ENCODE measurements at regions not wholly inside any gene's neighbourhood (a gene's known extent, or its start where the extent isn't known, plus 50 kb on each side); places are given as distances from the start of the nearest gene placed in this dataset.

DNA sequence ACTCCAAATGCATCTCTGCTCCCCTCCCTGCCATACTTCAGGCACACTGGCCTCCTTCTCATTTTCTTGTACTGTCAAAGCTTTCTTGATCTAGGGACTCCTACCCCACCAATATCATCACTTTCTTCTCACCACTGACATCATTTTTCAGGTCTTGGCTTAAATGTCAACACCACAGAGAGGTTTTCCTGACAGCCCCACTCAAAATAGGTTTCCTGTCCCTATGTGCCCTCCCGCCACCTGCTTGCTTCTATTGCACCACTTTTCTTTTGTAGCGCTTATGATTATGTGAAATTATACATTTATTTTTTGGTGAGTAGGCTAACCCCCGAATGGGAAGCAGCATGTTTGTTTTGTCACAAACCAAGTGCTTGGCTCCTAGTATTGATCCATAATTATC lies 164.6 kb downstream of the NDFIP2 start:
- POLR2A ChIA-PET (ENCODE audit: unreplicated experiment) = no interaction called here
- H4K20me1 ChIP-seq (ENCODE audit: insufficient read depth) = no peaks in the 10 kb centered on the region

DNA sequence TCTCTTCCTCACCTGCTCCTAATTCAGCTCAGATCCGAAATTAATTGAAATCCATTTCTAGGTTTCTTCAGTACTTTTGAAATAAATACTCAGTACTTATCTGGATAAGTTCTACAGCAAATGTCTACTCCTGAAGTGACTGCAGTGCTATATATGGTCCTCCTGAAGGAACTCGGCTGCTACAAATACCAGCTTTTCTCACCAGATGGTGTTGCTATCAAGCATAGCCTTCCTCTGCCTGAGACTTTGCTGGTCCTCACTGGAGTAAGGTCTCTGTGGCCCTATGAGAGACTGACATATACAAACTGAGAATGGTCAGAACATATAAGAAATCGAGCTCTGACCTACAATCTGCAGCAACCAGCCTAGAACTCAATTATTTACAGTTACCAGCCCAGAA lies 161.6 kb downstream of the NDFIP2 start:
- Histone ChIP-seq H2AFZ (no peak overlapping the region), H3K4me2 (no peak overlapping the region), H3K9me2 (ENCODE audit: insufficient read depth) (0 out of 2 replicates have a peak, but pooled peaks cover 8% of the 10 kb centered on the region), H3K79me2 (ENCODE audit: low read depth) (no peaks in the 10 kb centered on the region), H3K27ac (no peak overlapping the region), H3K27me3 (ENCODE audit: insufficient read depth, low read depth) (no peaks in the 10 kb centered on the region), H3K4me3 (no peak overlapping the region), H3K36me3 (ENCODE audit: low read depth) (no peaks in the 10 kb centered on the region), H3K4me1 (replicated peaks; ENCODE audit: insufficient read depth) (no peaks in the 10 kb centered on the region), H3F3A (ENCODE audit: insufficient read depth, low read depth) (no peaks in the 10 kb centered on the region), H4K20me1 (ENCODE audit: insufficient read depth) (no peaks in the 10 kb centered on the region), H3K9me3 (ENCODE audit: insufficient read depth, low read depth) (no peaks in the 10 kb centered on the region)
- CTCF ChIA-PET = no interaction called here
- TF ChIP-seq EZH2 (IDR thresholded peaks at IDR 0.05; ENCODE audit: low read depth) = no peak
- TF ChIP-seq, protein P1, sequence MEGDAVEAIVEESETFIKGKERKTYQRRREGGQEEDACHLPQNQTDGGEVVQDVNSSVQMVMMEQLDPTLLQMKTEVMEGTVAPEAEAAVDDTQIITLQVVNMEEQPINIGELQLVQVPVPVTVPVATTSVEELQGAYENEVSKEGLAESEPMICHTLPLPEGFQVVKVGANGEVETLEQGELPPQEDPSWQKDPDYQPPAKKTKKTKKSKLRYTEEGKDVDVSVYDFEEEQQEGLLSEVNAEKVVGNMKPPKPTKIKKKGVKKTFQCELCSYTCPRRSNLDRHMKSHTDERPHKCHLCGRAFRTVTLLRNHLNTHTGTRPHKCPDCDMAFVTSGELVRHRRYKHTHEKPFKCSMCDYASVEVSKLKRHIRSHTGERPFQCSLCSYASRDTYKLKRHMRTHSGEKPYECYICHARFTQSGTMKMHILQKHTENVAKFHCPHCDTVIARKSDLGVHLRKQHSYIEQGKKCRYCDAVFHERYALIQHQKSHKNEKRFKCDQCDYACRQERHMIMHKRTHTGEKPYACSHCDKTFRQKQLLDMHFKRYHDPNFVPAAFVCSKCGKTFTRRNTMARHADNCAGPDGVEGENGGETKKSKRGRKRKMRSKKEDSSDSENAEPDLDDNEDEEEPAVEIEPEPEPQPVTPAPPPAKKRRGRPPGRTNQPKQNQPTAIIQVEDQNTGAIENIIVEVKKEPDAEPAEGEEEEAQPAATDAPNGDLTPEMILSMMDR (conservative IDR thresholded peaks at IDR 0.05) = no peak
- BruUV-seq (replicated peaks) = no TSS peak
- intact Hi-C loops (cut with micrococcal nuclease; ENCODE audit: unreplicated experiment) = no loop called here
- POLR2A ChIA-PET (ENCODE audit: unreplicated experiment) = no interaction called here
- no peak for DNase-seq

More for the DNA sequence above, 164.6 kb downstream of the NDFIP2 start:
- intact Hi-C loops (cut with micrococcal nuclease; ENCODE audit: unreplicated experiment) = no loop called here
- Histone ChIP-seq H3K9me2 (ENCODE audit: insufficient read depth) (no peaks in the 10 kb centered on the region), H3K36me3 (ENCODE audit: low read depth) (no peaks in the 10 kb centered on the region), H3F3A (ENCODE audit: insufficient read depth, low read depth) (no peaks in the 10 kb centered on the region), H3K4me3 (no peak overlapping the region), H2AFZ (no peak overlapping the region), H3K79me2 (ENCODE audit: low read depth) (no peaks in the 10 kb centered on the region), H3K27ac (no peak overlapping the region), H3K9me3 (ENCODE audit: insufficient read depth, low read depth) (no peaks in the 10 kb centered on the region), H3K4me1 (replicated peaks; ENCODE audit: insufficient read depth) (no peaks in the 10 kb centered on the region; the same call in 1 of the 2 replicates), H3K4me2 (no peak overlapping the region), H3K27me3 (ENCODE audit: insufficient read depth, low read depth) (no peaks in the 10 kb centered on the region)
- CTCF ChIA-PET = no interaction called here
- DNase-seq = no peak
- no TSS peak for BruUV-seq (replicated peaks)
- TF ChIP-seq, protein P1 (conservative IDR thresholded peaks at IDR 0.05) = no peak
- no peak for TF ChIP-seq EZH2 (IDR thresholded peaks at IDR 0.05; ENCODE audit: low read depth)

DNA sequence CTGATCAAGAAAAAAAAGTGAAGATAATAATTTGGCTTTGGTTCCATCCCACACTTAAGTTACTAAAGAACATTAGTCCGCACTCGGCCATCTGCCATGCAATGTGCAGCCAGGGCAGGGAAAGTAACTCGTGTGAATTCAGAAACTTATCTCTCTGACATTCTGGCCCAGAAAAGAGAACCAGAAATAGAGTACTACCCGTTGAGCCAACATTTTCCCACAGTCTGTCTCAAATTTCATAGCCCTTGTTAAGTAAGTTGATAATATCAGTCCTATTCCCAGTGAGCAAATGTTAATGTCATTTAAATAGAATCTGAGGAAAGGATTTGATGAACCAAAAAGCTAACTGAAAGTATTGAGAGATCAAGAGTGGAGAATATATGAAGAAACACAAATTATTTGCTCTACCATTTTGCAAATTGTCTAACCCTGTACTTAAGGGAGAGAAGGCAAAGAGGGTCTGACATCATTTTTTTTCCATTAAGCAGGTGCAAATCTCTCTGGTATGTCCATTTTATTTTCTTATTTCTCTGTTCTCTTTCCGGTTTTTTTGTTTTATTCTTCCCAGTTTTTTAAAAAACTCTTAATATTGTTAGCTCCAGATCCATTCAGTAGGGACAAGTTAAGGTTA lies 156.3 kb downstream of the NDFIP2 start:
- no TSS peak for BruUV-seq (replicated peaks)
- peaks cover 4% of the 10 kb centered on the region; the same call in 1 of the 2 replicates for H3K36me3 ChIP-seq (ENCODE audit: low read depth)
- peaks cover 8% of the 10 kb centered on the region; the same call in 1 of the 2 replicates for H3K9me2 ChIP-seq (ENCODE audit: insufficient read depth)
- no peak overlapping the region for H3K4me2 ChIP-seq
- no peaks in the 10 kb centered on the region for H3K27me3 ChIP-seq (ENCODE audit: insufficient read depth, low read depth)
- POLR2A ChIA-PET (ENCODE audit: unreplicated experiment) = no interaction called here
- H3F3A ChIP-seq (ENCODE audit: insufficient read depth, low read depth) = no peaks in the 10 kb centered on the region
- H3K79me2 ChIP-seq (ENCODE audit: low read depth) = no peaks in the 10 kb centered on the region
- no peak overlapping the region for H3K27ac ChIP-seq
- H3K9me3 ChIP-seq (ENCODE audit: insufficient read depth, low read depth) = no peaks in the 10 kb centered on the region
- CTCF ChIA-PET = no interaction called here
- H3K4me1 ChIP-seq (replicated peaks; ENCODE audit: insufficient read depth) = no peaks in the 10 kb centered on the region
- H2AFZ ChIP-seq = no peak overlapping the region
- intact Hi-C loops (cut with micrococcal nuclease; ENCODE audit: unreplicated experiment) = loop anchor here (10.0 kb wide), 1 partner anchor 398 kb away; no protein-coding TSS in a partner anchor
- no peak for DNase-seq
- TF ChIP-seq, protein P1 (conservative IDR thresholded peaks at IDR 0.05) = no peak
- TF ChIP-seq EZH2 (IDR thresholded peaks at IDR 0.05; ENCODE audit: low read depth) = no peak
- no peak overlapping the region for H3K4me3 ChIP-seq
- H4K20me1 ChIP-seq (ENCODE audit: insufficient read depth) = no peaks in the 10 kb centered on the region
